Breast epithelium (tissue), 4 donors: ENCODE measurements at regions not wholly inside any gene's neighbourhood (a gene's known extent, or its start where the extent isn't known, plus 50 kb on each side); places are given as distances from the start of the nearest gene placed in this dataset.

Experiments used
- DNase-seq, 2 donors: peaks; one replicate each; pipeline ENCODE4 v3.0.0-alpha.2; 2019; ENCODE audit warnings: low spot score in 2 of 2
- H3K27ac ChIP-seq, 2 donors: fragments of 200-600 bp; sonication (generic) in 1 of 2; one replicate each; pipeline ENCODE4 v1.5.1; 2016 to 2019; ENCODE audit warnings: mild to moderate bottlenecking in 1 of 2
- H3K27me3 ChIP-seq, 2 donors: fragments of 200-600 bp; sonication (generic) in 1 of 2; one replicate each; pipeline versions ENCODE4 v1.5.1 to v1.6.0; 2017 to 2019; ENCODE audit warnings: control low read depth in 1 of 2, mild to moderate bottlenecking in 1 of 2
- H3K36me3 ChIP-seq: fragments of 200-600 bp; one replicate; pipeline ENCODE4 v1.5.1; 2019
- H3K4me1 ChIP-seq, 2 donors: fragments of 200-600 bp; sonication (generic); one replicate each; pipeline ENCODE4 v1.5.1; 2016 to 2019; ENCODE audit warnings: control low read depth in 1 of 2
- H3K4me3 ChIP-seq, 3 donors: fragments of 200-600 bp; sonication (generic); 1 replicate in 2 of 3; 2 replicates in 1 of 3; pipeline ENCODE4 v1.5.1; 2016 to 2019; ENCODE audit warnings: mild to moderate bottlenecking in 3 of 3, moderate library complexity in 2 of 3
- H3K9me3 ChIP-seq, 2 donors: fragments of 200-600 bp; sonication (generic) in 1 of 2; one replicate each; pipeline ENCODE4 v1.5.1; 2016 to 2019; ENCODE audit warnings: control low read depth in 1 of 2
- POLR2A ChIP-seq: fragments of 450-650 bp; IDR thresholded peaks from one replicate; pipeline ENCODE4 v1.6.1; 2016; ENCODE audit warnings: antibody characterized with exemption, mild to moderate bottlenecking, moderate library complexity
- POLR2AphosphoS5 ChIP-seq, 3 donors: sonication (generic); formaldehyde crosslinking; IDR thresholded peaks; one replicate each; pipeline ENCODE4 v1.6.1; 2017; ENCODE audit warnings: antibody characterized with exemption in 3 of 3
- intact Hi-C: fragments of 100-400 bp; cut with DNase I; formaldehyde crosslinking; loops from one replicate; pipeline ENCODE4 v1.15.1; 2023; ENCODE audit warnings: low total_unique reads
- TF ChIP-seq, protein P1 (sequence below), 3 donors: fragments of 450-650 bp; IDR thresholded peaks; one replicate each; pipeline ENCODE4 v1.5.1; 2016 to 2017; ENCODE audit warnings: antibody characterized with exemption in 3 of 3, mild to moderate bottlenecking in 3 of 3, moderate library complexity in 3 of 3

DNA sequence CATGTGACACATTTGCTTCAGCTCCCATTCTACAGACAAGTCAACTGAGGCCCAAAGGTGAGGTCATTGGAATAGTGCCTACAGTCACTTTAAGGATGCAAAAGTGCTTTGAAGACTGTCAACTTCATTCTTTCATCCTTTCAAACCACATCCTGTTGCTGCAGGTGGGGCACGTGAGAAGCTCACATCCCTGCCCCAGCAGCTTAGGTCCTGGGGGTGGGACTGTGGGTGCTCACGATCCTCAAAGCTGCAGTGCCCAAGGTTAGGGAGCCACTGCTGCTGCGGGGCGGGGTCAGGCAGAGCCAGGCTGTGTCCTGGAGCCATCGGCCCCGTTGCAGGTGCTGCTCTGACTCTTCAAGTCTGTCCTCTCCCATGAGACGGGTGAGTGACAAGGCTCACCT is 57.9 kb upstream of the IER5L start:
- Histone ChIP-seq H3K27ac (no peak overlapping the region), H3K27me3 (no peaks in the 10 kb centered on the region), H3K36me3 (no peaks in the 10 kb centered on the region), H3K9me3 (no peaks in the 10 kb centered on the region), H3K4me3 (no peak overlapping the region), H3K4me1 (no peaks in the 10 kb centered on the region)
- DNase-seq = no peak
- TF ChIP-seq, protein P1, sequence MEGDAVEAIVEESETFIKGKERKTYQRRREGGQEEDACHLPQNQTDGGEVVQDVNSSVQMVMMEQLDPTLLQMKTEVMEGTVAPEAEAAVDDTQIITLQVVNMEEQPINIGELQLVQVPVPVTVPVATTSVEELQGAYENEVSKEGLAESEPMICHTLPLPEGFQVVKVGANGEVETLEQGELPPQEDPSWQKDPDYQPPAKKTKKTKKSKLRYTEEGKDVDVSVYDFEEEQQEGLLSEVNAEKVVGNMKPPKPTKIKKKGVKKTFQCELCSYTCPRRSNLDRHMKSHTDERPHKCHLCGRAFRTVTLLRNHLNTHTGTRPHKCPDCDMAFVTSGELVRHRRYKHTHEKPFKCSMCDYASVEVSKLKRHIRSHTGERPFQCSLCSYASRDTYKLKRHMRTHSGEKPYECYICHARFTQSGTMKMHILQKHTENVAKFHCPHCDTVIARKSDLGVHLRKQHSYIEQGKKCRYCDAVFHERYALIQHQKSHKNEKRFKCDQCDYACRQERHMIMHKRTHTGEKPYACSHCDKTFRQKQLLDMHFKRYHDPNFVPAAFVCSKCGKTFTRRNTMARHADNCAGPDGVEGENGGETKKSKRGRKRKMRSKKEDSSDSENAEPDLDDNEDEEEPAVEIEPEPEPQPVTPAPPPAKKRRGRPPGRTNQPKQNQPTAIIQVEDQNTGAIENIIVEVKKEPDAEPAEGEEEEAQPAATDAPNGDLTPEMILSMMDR (IDR thresholded peaks at IDR 0.05) = no peak
- TF ChIP-seq POLR2A (no peak), POLR2AphosphoS5 (IDR thresholded peaks at IDR 0.05) (no peak)
- intact Hi-C loops = no loop called here

DNA sequence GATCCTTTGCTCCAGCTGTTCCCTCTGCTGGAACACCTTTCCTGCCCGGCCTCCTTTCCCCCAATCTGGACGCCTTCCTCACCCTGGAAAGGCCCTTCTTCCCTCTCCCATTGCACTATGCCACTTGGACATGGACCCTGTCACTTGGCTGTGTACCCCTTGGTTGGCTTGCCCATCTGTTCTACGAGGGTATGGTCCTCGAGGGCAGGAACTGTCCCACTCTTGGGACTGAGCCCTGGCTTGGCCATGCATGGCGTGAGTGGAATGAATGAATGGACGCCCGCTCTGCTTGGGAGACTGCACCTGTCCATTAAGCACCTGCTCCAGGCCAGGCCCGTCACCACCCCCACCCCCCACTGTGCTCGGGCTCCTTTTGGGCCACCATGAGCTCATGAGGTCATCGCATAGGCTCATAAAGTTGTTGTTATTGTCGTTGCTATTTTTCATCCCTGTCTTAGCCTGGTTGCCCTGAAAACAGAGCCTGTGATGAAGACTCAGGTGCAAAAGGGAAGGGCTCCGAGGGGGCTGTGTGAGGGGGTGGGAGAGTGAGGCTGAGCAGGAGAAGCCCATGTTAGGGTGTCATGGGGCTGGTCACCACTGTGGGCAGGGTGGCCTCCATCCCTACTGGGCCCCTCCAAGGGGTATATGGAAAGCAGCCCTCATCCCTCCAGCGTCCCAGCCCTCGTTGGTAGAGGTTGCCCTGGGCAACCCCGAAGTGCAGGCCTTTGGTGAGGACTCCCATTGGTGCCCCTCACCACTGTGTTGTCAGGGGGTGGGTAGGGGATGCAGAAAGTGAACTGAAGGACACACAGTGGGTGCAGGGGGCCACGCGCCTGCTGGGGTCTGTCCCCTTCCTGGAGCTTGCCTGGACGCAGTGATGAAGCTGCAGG is 57.2 kb upstream of the IER5L start:
- DNase-seq = no peak
- Histone ChIP-seq H3K9me3 (no peaks in the 10 kb centered on the region), H3K36me3 (no peaks in the 10 kb centered on the region), H3K27ac (no peak overlapping the region), H3K27me3 (no peaks in the 10 kb centered on the region), H3K4me3 (no peak overlapping the region), H3K4me1 (no peaks in the 10 kb centered on the region)
- TF ChIP-seq, protein P1 (IDR thresholded peaks at IDR 0.05) = no peak
- TF ChIP-seq POLR2A = no peak
- intact Hi-C loops = no loop called here

DNA sequence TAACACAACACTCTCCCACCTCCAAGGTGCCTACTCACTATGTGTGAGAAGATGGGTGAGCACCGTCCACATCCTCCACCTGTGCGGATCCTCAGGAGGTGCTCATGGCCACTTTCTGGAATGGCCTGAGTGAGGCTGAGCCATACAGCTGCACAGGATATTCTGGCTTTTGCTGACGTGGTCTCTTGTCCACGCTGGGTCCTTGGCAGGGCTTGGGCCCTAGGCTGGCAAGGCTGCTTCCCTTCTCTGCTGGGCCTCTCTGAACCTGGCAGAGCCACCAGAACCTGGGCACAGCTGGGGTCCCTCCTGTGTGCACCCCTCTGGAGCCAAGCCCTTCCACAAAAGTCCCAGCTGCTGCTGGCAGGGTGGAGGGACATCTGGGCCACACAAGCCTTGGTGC is 56.4 kb upstream of the IER5L start:
- Histone ChIP-seq H3K27ac (no peak overlapping the region), H3K4me1 (no peaks in the 10 kb centered on the region), H3K27me3 (no peaks in the 10 kb centered on the region), H3K9me3 (no peaks in the 10 kb centered on the region), H3K36me3 (no peaks in the 10 kb centered on the region), H3K4me3 (no peak overlapping the region)
- intact Hi-C loops = no loop called here
- TF ChIP-seq POLR2A (no peak), POLR2AphosphoS5 (IDR thresholded peaks at IDR 0.05) (no peak)
- TF ChIP-seq, protein P1 (IDR thresholded peaks at IDR 0.05) = no peak
- no peak for DNase-seq

DNA sequence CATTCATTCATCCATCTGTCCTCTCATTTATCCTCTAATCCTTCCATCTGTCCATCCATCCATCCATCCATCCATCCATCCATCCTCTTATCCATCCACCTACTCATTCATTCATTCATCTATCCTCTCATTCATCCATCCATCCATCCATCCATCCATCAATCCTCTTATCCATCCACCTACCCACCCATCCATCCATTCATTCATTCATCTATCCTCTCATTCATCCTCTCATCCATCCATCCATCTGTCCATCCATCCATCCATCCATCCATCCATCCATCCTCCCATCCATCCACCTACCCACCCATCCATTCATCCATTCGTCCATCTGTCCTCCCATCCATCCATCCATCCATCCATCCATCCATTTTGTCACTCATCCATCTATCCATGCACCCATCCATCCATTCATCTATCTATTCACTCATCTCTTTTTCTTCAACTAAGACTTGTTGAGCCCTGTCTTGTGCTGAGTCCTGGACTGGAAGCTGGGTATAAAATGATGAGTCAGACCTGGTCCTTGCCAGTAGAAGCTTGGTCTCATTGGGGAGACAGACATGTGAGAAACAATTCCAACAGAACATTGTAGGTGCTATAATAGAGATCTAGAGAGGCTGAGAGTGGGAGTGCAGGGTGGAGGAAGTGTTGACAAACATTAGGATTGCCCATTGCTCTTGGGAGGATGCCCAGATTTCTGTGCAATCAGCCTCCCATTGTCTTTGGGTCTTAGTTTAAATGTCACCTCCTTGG is 55.0 kb upstream of the IER5L start:
- intact Hi-C loops = no loop called here
- Histone ChIP-seq H3K4me3 (no peak overlapping the region), H3K36me3 (no peaks in the 10 kb centered on the region), H3K27ac (no peak overlapping the region), H3K27me3 (no peaks in the 10 kb centered on the region), H3K4me1 (no peaks in the 10 kb centered on the region), H3K9me3 (no peaks in the 10 kb centered on the region)
- no peak for TF ChIP-seq POLR2AphosphoS5 (IDR thresholded peaks at IDR 0.05)
- TF ChIP-seq POLR2A = no peak
- TF ChIP-seq, protein P1 (IDR thresholded peaks at IDR 0.05) = no peak
- DNase-seq = no peak

DNA sequence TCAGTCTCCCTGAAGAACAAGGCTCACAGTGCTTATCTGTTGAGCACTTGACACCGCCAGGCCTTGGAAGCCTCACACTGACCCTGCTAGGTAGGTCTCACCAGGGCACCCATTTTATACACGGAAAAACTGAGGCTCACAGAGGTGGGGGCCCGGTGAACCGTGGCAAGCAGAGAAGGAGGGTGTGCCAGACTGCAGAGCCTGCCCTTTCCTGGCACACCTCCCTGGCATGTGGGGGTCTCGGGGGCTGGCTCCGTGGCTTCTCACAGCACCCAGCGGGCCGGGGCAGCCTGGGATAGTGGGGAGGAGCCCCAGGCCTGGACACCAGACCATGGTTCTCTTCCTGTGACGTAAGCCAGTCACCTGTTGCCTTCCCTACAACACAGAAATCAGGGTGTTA is 53.7 kb upstream of the IER5L start:
- no peaks in the 10 kb centered on the region for H3K4me1 ChIP-seq
- intact Hi-C loops = no loop called here
- no peak for DNase-seq

More for the DNA sequence above, 53.7 kb upstream of the IER5L start:
- Histone ChIP-seq H3K27me3 (no peaks in the 10 kb centered on the region), H3K9me3 (no peaks in the 10 kb centered on the region), H3K4me3 (no peak overlapping the region), H3K36me3 (no peaks in the 10 kb centered on the region), H3K27ac (no peak overlapping the region)
- TF ChIP-seq POLR2A (no peak), POLR2AphosphoS5 (IDR thresholded peaks at IDR 0.05) (no peak)
- TF ChIP-seq, protein P1 (IDR thresholded peaks at IDR 0.05) = no peak
